T-helper 2 cell treated with Interferon-gamma antibody and Interleukin-4, amounts not matched to agents 5 μg/mL and 100 μg/mL, for 36 hours (primary cell): ENCODE measurements at regions not wholly inside any gene's neighbourhood (a gene's known extent, or its start where the extent isn't known, plus 50 kb on each side); places are given as distances from the start of the nearest gene placed in this dataset.
"Not testable (repeated sequence)": the region's sequence is repeated elsewhere in the genome, so short reads cannot be mapped to it uniquely, and the experiment has no call there.

Source experiments
- DNase-seq: peaks from one replicate; pipeline ENCODE4 v3.0.0; 2021; ENCODE audit warnings: low spot score
- H3K27ac Mint-ChIP-seq: one replicate; pipeline ENCODE4 v1.8.0; 2021; ENCODE audit warnings: mild to moderate bottlenecking, mixed read lengths
- H3K27me3 Mint-ChIP-seq: one replicate; pipeline ENCODE4 v1.8.0; 2021; ENCODE audit warnings: low read depth, mixed read lengths
- H3K36me3 Mint-ChIP-seq: one replicate; pipeline ENCODE4 v1.8.0; 2021; ENCODE audit warnings: low read depth, mixed read lengths
- H3K4me1 Mint-ChIP-seq: one replicate; pipeline ENCODE4 v1.8.0; 2021; ENCODE audit warnings: low read depth, mixed read lengths
- H3K4me3 Mint-ChIP-seq: one replicate; pipeline ENCODE4 v1.8.0; 2022; ENCODE audit warnings: mild to moderate bottlenecking, moderate library complexity, mixed read lengths
- H3K9me3 Mint-ChIP-seq: one replicate; pipeline ENCODE4 v1.8.0; 2021; ENCODE audit warnings: mixed read lengths

- Mint-ChIP-seq H3K4me3 (no peak overlapping the region), H3K27ac (no peak overlapping the region), H3K4me1 (no peaks in the 10 kb centered on the region), H3K36me3 (no peaks in the 10 kb centered on the region), H3K9me3 (no peaks in the 10 kb centered on the region), H3K27me3 (no peaks in the 10 kb centered on the region)
- no peak for DNase-seq
These were observed 298.5 kb upstream of the KDM5D start for GRCh38 chrY:20042993-20043392.

DNA sequence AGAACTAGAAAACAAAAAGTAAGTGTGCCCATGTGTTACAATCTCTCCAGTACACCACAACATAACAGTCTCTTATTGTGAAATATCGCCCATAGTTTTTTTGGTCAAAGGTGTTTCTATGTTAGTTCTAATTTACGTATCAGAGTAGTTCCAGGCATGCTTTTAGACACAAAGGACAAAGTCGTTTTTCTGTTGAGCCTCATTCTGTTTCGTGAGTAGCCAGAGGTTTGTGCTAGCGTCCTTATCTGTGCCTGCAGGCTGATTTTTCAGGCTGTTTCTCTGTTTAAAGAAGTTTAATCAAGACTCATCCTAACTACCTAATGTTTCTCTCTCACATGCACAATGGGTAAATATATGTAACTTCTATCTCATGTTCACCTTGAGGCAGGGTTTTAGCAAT lies 281.1 kb upstream of the KDM5D start:
- Mint-ChIP-seq H3K9me3 (no peaks in the 10 kb centered on the region), H3K4me3 (no peak overlapping the region), H3K36me3 (no peaks in the 10 kb centered on the region), H3K27me3 (no peaks in the 10 kb centered on the region), H3K27ac (no peak overlapping the region), H3K4me1 (no peaks in the 10 kb centered on the region)
- DNase-seq: no peak

GRCh38 chrY:19993410-19993809 lies 248.9 kb upstream of the KDM5D start:
- not testable (repeated sequence) for DNase-seq, H3K4me1 Mint-ChIP-seq, H3K27me3 Mint-ChIP-seq, H3K27ac Mint-ChIP-seq, H3K4me3 Mint-ChIP-seq, H3K9me3 Mint-ChIP-seq, H3K36me3 Mint-ChIP-seq

DNA sequence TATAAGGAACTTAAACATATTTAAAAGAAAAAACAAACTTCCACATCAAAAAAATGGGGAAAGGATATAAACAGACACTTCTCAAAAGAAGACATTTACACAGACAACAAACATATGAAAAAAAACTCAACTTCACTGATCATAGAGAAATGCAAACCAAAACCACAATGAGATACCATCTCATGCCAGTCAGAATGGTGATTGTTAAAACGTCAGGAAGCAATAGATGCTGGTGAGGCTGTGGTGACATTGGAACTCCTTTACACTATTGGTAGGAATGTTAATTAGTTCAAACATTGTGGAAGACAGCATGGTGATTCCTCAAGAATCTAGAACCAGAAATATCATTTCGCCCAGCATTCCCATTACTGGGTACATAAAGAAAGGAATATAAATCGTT lies 228.5 kb upstream of the KDM5D start:
- Mint-ChIP-seq H3K4me3 (no peak overlapping the region), H3K4me1 (no peaks in the 10 kb centered on the region), H3K36me3 (no peaks in the 10 kb centered on the region), H3K9me3 (no peaks in the 10 kb centered on the region), H3K27me3 (no peaks in the 10 kb centered on the region), H3K27ac (no peak overlapping the region)
- no peak for DNase-seq

DNA sequence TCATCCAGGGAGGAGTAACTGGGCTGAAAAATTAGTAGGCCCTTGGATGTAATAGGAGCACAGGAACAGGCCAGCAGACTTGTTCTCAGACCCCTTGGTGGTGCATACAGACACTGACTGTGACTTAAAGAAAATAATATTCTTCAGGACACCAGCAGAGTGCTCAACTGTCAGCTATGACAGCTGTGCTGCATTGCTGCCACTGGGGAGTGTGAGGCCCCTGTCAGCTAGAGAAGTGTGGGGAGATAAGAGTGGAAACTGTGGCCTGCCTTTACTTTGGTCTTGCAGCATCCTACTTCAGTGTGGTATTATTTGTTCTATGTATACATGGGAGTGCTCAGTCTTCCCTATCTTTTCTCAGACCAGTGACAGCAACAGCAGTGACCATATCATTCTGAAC lies 203.2 kb upstream of the KDM5D start:
- Mint-ChIP-seq H3K9me3 (no peaks in the 10 kb centered on the region), H3K27me3 (no peaks in the 10 kb centered on the region), H3K27ac (no peak overlapping the region), H3K4me1 (no peaks in the 10 kb centered on the region), H3K36me3 (no peaks in the 10 kb centered on the region), H3K4me3 (no peak overlapping the region)
- DNase-seq: no peak

DNA sequence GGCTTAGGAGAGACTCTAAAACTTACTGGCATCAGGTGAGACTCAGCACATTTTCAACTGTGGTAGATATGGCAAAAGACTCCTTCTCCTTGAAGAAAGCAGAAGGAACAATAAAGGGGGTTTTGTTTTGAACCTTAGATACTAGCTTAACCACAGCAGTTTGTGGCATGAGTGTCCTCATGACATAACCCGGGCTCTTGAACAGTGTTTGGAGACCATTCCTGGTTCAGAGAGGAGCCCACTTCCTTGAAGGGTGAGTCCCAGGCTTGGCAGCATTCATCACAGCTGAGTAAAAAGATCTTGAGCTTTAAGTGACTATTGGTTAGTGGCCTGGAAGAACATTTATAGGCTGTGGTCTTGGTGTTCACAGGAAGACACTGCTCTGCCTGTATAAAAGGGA lies 154.5 kb upstream of the KDM5D start:
- Mint-ChIP-seq H3K27ac (no peak overlapping the region), H3K9me3 (no peaks in the 10 kb centered on the region), H3K4me3 (no peak overlapping the region), H3K4me1 (no peaks in the 10 kb centered on the region), H3K27me3 (no peaks in the 10 kb centered on the region), H3K36me3 (no peaks in the 10 kb centered on the region)
- no peak for DNase-seq

GRCh38 chrY:19892076-19892964 lies 147.8 kb upstream of the KDM5D start:
- Mint-ChIP-seq H3K27ac (no peak overlapping the region), H3K36me3 (no peaks in the 10 kb centered on the region), H3K9me3 (no peaks in the 10 kb centered on the region), H3K4me3 (no peak overlapping the region), H3K4me1 (no peaks in the 10 kb centered on the region), H3K27me3 (no peaks in the 10 kb centered on the region)
- DNase-seq: no peak

GRCh38 chrY:19882145-19882544 lies 137.6 kb upstream of the KDM5D start:
- Mint-ChIP-seq H3K27me3 (peaks cover 2% of the 10 kb centered on the region), H3K36me3 (no peaks in the 10 kb centered on the region), H3K4me1 (no peaks in the 10 kb centered on the region), H3K27ac (no peak overlapping the region), H3K4me3 (no peak overlapping the region), H3K9me3 (no peaks in the 10 kb centered on the region)
- no peak for DNase-seq

- Mint-ChIP-seq H3K27me3 (no peaks in the 10 kb centered on the region), H3K4me3 (no peak overlapping the region), H3K27ac (no peak overlapping the region), H3K36me3 (no peaks in the 10 kb centered on the region), H3K9me3 (no peaks in the 10 kb centered on the region), H3K4me1 (no peaks in the 10 kb centered on the region)
- DNase-seq: no peak
These were observed 125.2 kb upstream of the KDM5D start for GRCh38 chrY:19869715-19870114.

GRCh38 chrY:19869281-19869680 lies 124.8 kb upstream of the KDM5D start:
- no peaks in the 10 kb centered on the region for H3K27me3 Mint-ChIP-seq
- H3K27ac Mint-ChIP-seq: no peak overlapping the region
- no peaks in the 10 kb centered on the region for H3K9me3 Mint-ChIP-seq
- no peaks in the 10 kb centered on the region for H3K36me3 Mint-ChIP-seq
- H3K4me3 Mint-ChIP-seq: no peak overlapping the region
- DNase-seq: no peak
- H3K4me1 Mint-ChIP-seq: no peaks in the 10 kb centered on the region

GRCh38 chrY:19868647-19869046 lies 124.1 kb upstream of the KDM5D start:
- H3K4me3 Mint-ChIP-seq: peak overlapping the region; percentile 54
- H3K27me3 Mint-ChIP-seq: no peaks in the 10 kb centered on the region
- H3K36me3 Mint-ChIP-seq: no peaks in the 10 kb centered on the region
- no peaks in the 10 kb centered on the region for H3K9me3 Mint-ChIP-seq
- H3K4me1 Mint-ChIP-seq: no peaks in the 10 kb centered on the region
- no peak overlapping the region for H3K27ac Mint-ChIP-seq
- DNase-seq: no peak

- Mint-ChIP-seq H3K9me3 (peaks cover 4% of the 10 kb centered on the region), H3K27ac (peak overlapping the region; percentile 41), H3K4me1 (peaks cover 9% of the 10 kb centered on the region), H3K36me3 (peaks cover 10% of the 10 kb centered on the region), H3K4me3 (peak overlapping the region; percentile 48), H3K27me3 (no peaks in the 10 kb centered on the region)
- DNase-seq: no peak
These were observed 112.1 kb upstream of the KDM5D start for GRCh38 chrY:19856474-19857135.

DNA sequence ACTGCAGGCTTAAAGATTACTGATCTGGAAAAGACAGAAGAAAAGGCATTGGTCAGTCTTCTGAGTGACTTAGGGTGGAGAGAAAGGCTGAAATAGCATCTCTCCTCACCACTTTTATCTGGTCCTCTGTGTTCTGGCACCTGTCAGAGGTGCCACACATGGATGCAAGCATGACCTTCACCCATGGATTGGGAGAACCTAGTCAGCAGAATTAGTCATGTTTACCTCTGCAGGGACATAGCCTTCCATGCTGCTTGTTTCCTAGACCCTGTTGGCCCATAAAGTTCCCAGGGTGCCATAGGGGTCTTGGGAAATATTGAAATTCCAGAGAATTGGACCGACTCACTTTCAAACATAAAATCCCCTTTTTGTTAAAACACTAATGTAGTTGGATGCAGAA lies 98.4 kb upstream of the KDM5D start:
- Mint-ChIP-seq H3K36me3 (no peaks in the 10 kb centered on the region), H3K9me3 (no peaks in the 10 kb centered on the region), H3K4me1 (no peaks in the 10 kb centered on the region), H3K27me3 (no peaks in the 10 kb centered on the region), H3K4me3 (no peak overlapping the region), H3K27ac (no peak overlapping the region)
- no peak for DNase-seq

DNA sequence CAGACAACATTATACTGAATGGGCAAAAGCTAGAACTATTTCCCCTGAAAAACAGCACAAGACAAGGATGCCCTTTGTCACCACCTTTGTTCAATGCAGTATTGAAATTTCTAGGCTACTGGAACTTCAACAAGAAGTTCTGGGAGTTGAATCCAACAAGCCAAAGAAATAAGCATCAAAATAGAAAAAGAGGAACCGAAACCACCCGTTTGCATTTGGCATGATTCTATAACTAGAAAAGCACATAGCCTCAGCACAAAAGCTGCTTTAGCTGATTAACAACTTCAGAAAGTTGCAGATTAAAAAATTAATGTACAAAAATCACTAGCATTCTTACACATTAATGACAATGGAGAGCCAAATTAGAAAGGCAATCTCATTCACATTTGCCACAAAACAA lies 79.6 kb upstream of the KDM5D start:
- DNase-seq: no peak
- H3K4me1 Mint-ChIP-seq: no peaks in the 10 kb centered on the region
- H3K4me3 Mint-ChIP-seq: no peak overlapping the region
- H3K27ac Mint-ChIP-seq: no peak overlapping the region
- no peaks in the 10 kb centered on the region for H3K36me3 Mint-ChIP-seq
- H3K27me3 Mint-ChIP-seq: peaks cover 5% of the 10 kb centered on the region
- H3K9me3 Mint-ChIP-seq: no peaks in the 10 kb centered on the region
